CD4-positive, alpha-beta T cell treated with Interleukin-17A for 1 hour (primary cell): ENCODE measurements at regions not wholly inside any gene's neighbourhood (a gene's known extent, or its start where the extent isn't known, plus 50 kb on each side); places are given as distances from the start of the nearest gene placed in this dataset.
"Not testable (repeated sequence)": the region's sequence is repeated elsewhere in the genome, so short reads cannot be mapped to it uniquely, and the experiment has no call there.

Source experiments
- DNase-seq: peaks from one replicate; pipeline ENCODE4 v3.0.0-alpha.2; 2020

GRCh38 chr5:136810261-136810801 lies 445.0 kb upstream of the TRPC7 start:
- DNase-seq, result no peak

- DNase-seq, result no peak
These were observed 444.0 kb upstream of the TRPC7 start for GRCh38 chr5:136809382-136809781.

- no peak for DNase-seq
These were observed 443.4 kb upstream of the TRPC7 start for GRCh38 chr5:136808756-136809155.

DNA sequence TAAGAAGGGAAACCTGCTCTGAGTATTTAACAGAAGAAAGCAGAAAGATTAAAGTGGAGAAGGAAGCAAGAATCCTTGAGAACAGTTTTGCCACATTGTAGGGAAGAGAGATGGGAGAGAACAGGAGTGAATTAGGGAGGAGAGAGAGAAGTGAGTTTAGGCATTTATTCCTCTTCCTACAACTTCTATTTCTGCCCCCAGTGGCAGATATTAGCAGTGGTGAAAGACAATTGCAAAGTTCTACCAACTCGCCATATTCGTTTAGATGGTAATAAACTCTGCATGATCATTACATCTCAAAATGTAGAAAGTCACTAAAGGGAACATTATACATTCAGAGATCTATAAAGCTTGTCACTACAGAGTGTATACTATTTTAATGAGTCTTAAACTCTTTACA lies 440.1 kb upstream of the TRPC7 start:
- no peak for DNase-seq

DNA sequence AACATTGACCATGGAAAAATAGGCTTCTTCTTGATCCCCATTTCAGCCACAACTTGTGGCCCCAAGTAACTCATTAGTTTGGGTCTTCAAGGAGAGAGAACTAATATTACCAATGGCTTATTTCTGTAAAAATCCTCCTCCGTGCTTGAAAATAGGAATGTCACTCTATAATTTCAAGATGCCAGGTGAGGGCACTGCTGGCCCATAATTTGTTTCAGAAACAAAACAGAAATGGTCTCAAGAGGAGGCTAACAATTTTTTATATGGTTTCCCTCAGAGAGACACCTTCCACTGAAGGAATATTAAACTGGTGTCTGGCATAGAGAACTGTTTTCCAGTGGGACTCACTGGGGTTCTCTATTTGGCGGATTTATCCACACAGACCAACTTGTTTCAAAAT lies 437.0 kb upstream of the TRPC7 start:
- no peak for DNase-seq

GRCh38 chr5:136799806-136800372 lies 434.5 kb upstream of the TRPC7 start:
- DNase-seq, result no peak

GRCh38 chr5:136793300-136793699 lies 428.0 kb upstream of the TRPC7 start:
- no peak for DNase-seq

DNA sequence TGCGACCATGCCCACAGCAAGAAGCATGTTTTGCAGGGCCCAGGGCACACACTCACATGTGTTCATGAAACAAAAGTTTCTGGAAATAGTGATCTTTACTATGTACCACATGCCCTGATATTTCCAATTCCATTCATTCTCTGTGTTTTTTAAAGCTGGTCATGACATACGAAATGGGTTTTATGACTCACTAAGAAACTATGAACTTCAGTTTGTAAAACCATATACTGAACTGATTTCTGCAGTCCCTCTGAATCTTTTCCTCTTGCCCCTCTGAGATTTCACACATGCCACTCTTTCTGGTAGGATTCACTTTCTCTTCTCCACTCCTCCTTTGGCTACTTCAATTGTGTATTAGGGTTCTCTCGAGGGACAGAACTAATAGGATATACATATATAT lies 416.1 kb upstream of the TRPC7 start:
- DNase-seq, result no peak

DNA sequence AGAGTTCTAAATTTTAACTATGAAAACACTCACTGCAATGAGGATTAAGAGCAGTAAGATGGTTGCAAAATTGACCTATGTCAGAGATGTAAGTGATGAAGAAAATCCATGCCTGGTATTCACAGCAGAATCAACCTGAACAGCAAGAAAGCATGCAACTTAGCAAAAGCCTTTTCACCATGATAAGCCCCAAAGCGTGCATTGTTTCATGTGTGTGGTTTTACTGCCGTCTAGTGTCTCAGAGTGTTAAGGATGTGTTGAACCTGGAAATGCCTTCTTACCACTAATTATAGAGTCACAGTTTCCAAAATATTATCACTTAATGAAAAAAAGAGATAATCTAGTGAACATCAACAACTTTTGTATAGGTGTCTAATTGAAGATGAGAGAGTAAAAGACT lies 415.2 kb upstream of the TRPC7 start:
- DNase-seq, result no peak

DNA sequence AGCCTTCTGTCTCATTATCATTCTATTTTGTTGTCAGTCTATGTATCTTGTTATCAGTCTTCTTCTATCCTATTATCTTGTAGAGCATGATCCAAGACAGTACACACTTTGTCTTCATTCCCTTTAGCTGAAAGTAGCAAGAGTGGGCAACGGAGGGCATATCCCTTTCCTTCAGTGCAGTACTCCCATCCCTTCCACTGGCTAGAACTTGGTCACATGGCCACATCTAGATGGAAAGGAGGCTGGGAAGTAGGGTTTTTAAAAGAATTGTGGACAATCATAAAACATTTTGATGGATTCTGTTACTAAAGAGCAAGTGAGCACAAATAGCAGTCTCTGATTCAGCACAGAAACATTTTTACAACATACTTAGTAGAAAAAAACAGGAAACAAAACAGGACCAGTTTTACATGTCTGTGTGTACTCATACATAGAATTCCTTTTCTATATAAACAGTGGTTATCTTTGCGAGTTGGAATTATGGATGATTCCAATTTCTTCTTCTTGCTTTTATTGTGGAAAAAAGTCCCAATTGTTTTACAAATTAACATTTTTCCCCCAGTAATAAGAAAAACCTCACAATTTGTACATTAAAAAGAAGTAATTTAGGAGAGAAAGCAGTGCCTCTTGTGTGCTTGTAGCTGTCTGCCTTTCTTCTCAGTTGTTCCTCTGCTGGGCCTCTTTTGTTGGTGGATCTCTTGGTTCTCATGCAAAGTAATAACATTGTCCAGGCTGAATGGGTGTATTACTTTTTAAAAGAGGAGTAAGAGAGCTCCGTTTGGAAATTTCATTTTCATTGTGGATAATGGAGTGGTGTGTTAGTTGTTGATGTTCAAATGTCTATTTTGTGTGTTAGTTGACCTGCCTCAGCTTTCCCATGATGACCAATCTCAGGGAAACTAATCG lies 410.9 kb upstream of the TRPC7 start:
- DNase-seq, result no peak

DNA sequence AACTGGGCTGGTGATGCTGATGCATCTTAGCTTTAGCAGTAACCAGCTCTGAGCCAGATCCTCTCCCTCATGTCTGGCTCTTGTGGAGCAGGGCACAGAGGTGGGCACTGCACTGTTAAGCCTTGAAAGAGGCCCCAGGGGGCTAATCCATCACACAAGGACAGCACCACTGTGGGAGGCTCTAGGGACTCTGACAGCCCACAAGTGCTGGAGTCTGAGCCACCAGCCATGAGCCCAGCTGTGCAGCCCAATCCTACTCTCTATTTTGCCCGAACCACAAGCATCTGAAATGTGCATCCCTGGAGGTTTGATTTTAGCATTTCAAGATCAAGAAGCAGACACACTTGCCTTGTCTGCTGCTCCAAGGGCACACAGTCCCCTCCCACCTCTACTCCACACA lies 407.1 kb upstream of the TRPC7 start:
- no peak for DNase-seq

DNA sequence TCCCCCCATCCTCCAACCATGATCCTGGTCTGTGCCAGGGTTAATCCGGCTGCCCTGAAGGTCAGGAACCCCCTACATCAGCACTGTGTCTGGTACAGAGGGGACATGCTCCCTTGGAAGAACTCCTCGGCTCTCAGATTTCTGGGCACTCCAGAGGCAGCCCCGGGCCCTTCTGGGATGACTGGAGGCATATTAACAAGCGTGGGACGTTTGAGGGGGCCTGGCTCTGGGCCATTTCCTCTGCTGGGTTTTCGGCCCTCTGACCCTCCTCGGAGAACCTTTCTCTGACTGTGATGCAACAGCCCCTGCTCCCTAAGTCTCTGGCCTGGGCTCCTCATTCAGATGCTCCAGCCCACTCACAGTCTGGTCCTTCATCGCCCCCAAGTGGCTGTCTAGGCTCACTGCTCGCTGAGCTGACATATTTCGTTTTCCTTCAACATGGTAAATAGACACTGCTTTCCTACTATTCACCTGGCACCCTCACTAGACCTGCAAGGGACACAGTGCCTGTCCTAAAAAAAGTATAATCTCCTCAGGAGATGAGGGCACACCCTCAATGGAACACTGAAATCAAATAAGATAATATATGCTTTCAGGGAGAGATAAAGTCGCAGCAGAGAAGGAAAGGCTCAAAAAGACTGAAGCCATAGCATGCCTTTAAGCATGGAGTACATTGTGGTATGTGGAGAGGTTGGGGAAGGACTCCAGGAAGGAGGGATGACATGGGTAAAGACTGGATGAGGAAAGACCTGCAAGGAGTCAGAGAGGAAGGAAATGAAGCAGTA lies 404.7 kb upstream of the TRPC7 start:
- peak; percentile 29 for DNase-seq

DNA sequence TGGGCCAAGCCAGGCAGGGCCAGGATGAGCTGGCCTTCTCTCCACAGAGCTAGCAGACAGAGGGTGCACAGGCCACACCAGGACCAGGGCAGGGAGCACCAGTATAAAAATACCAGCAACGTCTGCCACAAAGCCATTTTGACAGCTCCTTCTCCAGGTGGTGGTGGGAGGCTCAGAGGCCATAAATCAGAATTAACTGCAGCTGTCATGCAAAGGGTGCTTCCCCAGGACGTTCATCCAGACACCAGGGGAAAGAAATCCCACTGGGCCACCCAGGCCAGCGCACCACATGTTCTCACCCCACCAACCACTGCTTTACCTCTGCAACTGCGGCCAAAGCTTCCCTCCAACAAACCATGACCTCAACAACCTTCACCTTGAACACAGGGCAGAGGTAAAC lies 403.7 kb upstream of the TRPC7 start:
- DNase-seq, result no peak

- no peak for DNase-seq
These were observed 403.1 kb upstream of the TRPC7 start for GRCh38 chr5:136768457-136768856.

DNA sequence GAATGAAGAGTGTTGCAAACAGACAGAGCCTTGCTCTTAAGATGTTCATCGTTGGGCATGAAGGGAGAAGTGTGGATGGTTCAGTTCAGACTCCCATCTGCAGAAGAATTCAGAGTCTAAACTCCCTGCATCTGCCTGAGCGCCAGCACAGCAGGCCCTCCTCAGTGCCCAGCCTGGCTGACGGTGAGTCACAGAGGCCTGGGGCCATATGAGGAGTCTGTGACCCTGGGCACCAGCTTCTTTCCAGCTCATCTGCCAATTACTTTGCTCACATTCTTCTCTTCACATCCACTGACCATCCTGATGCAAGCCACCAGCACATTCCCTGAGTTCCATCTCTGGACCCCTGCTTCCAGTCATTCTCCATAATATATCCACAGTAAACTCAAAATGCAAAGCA lies 401.1 kb upstream of the TRPC7 start:
- DNase-seq, result no peak

- no peak for DNase-seq
These were observed 399.3 kb upstream of the TRPC7 start for GRCh38 chr5:136764601-136765000.

DNA sequence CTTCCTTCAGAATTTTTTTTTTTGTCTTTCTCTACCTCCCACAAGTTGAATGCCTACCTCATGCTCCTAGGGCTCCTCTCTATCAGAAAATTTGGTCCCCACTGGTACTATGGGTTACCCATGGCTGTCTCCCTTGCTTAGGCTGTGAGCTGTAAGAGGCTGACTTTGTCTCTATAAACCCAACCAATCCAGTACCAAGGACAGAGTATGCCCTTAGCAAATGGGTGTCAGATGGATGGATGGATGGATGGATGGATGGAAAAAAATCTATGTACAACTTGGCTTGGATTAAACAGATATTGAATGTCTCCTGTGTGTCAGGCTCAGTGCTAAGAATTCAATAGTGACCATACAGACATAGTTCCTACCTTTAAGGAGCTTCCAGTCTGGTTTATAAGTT lies 398.2 kb upstream of the TRPC7 start:
- no peak for DNase-seq

DNA sequence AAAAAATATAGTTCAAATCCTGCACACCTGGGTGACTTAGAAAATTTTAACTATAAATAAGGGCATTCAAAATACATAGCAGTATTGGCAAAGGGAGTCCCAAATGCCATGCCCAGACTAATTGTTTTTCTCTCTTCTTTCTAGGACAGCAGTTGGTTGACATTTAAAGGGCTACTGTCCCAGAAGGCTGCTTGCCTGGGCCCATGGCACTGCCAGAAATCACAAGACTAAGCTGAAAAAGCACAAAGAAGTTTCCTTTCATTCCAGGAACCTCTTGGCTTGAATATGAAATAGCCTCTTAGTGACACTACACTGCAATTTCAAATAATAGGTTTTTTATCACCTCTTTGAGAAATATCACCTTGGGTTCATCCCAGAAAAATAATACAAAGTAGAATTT lies 388.9 kb upstream of the TRPC7 start:
- no peak for DNase-seq

DNA sequence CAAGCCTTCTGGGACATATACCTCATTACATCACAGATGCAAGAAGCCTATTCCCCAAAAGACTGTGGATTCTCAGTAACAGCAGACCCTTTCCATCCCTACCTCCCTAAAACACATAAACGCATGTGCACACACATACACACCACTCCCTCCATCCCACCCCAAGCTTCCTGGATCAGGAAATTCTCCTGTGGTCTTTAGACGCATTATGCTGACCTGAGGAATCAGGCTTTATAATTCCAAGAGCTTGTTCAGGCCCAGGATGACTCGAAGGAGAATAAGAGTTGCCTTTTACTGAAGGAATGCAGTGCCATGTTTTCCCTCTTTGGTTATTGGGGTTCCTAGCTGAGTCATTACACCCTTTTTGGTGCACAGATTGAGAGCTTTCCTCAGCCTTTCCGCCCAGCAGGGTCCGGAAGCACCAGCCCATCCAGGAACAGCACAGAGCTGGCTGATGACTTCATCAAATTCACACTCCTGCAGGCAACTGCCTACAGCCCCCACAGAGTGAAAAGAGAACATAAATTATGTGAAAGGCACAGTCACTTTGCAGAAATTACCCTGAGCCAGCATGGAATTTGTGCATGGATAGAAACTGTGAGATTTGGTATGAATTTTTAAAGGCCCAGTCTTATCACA lies 385.0 kb upstream of the TRPC7 start:
- no peak for DNase-seq

DNA sequence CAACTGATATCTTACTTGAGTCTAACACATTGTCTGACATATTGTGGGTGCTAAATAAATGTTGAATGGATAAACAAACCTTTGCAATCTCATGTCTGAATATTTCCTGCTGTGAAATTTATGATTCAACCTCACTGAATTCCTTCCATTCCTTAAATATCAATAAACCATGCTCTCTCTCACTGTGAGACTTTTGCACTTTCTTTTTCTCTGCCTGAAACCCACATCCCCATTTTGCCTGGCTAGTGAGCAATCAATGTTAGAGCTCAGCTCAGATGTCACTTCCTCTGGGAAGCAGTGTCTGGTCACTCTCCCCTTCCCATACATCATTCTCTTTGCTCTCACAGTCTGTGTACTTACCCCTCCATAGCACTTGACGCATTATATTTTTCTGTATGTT lies 383.7 kb upstream of the TRPC7 start:
- no peak for DNase-seq

GRCh38 chr5:136743052-136743451 lies 377.7 kb upstream of the TRPC7 start:
- DNase-seq, result no peak

GRCh38 chr5:136740228-136740627 lies 374.9 kb upstream of the TRPC7 start:
- DNase-seq, result no peak

DNA sequence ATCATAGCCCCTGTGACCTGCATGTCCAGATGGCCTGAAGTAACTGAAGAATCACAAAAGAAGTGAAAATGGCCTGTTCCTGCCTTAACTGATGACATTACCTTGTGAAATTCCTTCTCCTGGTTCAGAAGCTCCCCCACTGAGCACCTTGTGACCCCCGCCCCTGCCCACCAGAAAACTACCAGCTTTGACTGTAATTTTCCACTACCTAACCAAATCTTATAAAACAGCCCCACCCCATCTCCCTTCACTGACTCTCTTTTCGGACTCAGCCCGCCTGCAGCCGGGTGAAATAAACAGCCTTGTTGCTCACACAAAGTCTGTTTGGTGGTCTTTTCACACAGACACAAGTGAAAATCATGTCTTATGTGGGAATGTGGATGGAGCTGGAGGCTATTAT lies 373.9 kb upstream of the TRPC7 start:
- DNase-seq, result not testable (repeated sequence)
